ENCODE measurements at regions not wholly inside any gene's neighbourhood (a gene's known extent, or its start where the extent isn't known, plus 50 kb on each side); places are given as distances from the start of the nearest gene placed in this dataset.

GRCh38 chr14:51328064-51328771 lies 88.2 kb downstream of the TMX1 start:
- no peak overlapping the region for H3K9ac ChIP-seq (replicated peaks in 1 of 4; ENCODE audit: extremely low read depth in 1 of 4, low read depth in 3 of 4, low read length in 3 of 4)
- no peak overlapping the region for H2BK15ac ChIP-seq (ENCODE audit: low read length)
- no peaks in the 10 kb centered on the region for H3K27me3 ChIP-seq (replicated peaks in 1 of 4; ENCODE audit: control insufficient read depth in 3 of 4, extremely low read depth in 1 of 4, insufficient read depth in 3 of 4, low read length in 3 of 4)
- no peak overlapping the region for H4K91ac ChIP-seq (replicated peaks; ENCODE audit: insufficient read length, low read length)
- no peak overlapping the region for H3K4me3 ChIP-seq (ENCODE audit: extremely low read depth in 1 of 4, insufficient read depth in 2 of 4, low read depth in 3 of 4, low read length in 4 of 4)
- H3K79me1 ChIP-seq (ENCODE audit: low read depth, low read length) = no peaks in the 10 kb centered on the region
- peak overlapping the region; percentile 30; the same call in 1 of the 2 replicates for H2BK12ac ChIP-seq (ENCODE audit: low read depth, low read length)
- H3K23me2 ChIP-seq (ENCODE audit: low read depth, low read length) = no peaks in the 10 kb centered on the region; the same call in 1 of the 2 replicates
- H2BK20ac ChIP-seq (ENCODE audit: low read length) = no peak overlapping the region
- ChIA-PET CTCF (ENCODE audit: partially characterized antibody) (interaction anchor here (0.7 to 1.9 kb wide), 2 partner anchors 448 to 536 kb away, joined by 3 to 5 read pairs; no protein-coding TSS in a partner anchor), POLR2A (ENCODE audit: partially characterized antibody) (no interaction called here)
- H3K9me3 ChIP-seq (ENCODE audit: insufficient read depth in 2 of 2, low read depth in 1 of 2, low read length in 1 of 2) = no peaks in the 10 kb centered on the region
- no peaks in the 10 kb centered on the region for H3K79me2 ChIP-seq (ENCODE audit: control insufficient read depth in 1 of 2, insufficient read depth in 2 of 2, low read length in 2 of 2)
- H4K5ac ChIP-seq (ENCODE audit: insufficient read length, low read depth, low read length) = no peak overlapping the region
- H3K4me2 ChIP-seq (ENCODE audit: insufficient read depth in 1 of 2, low read depth in 2 of 2, low read length in 2 of 2) = no peak overlapping the region
- no peak overlapping the region for H3K27ac ChIP-seq (ENCODE audit: low read depth, low read length)
- no peak overlapping the region for H3K56ac ChIP-seq (replicated peaks; ENCODE audit: insufficient read length, low read depth, low read length)
- no peak overlapping the region for H3K14ac ChIP-seq (ENCODE audit: insufficient read length)
- peak; percentile 45; the same call in 1 of the 2 replicates for TF ChIP-seq MAFK (IDR thresholded peaks at IDR 0.05; ENCODE audit: low read depth, low read length)
- TF ChIP-seq BACH1 (IDR thresholded peaks at IDR 0.05; ENCODE audit: low read length) = 0 out of 2 replicates have a peak, but pooled peaks have one; percentile 41
- no peak for TF ChIP-seq CTCF (IDR thresholded peaks at IDR 0.05; ENCODE audit: control extremely low read depth in 1 of 3, insufficient read depth in 1 of 3, low read depth in 1 of 3, low read length in 3 of 3)
- WGBS, 2 experiments (ENCODE audit: extremely low coverage in 1 of 2, insufficient coverage in 1 of 2, insufficient read length in 1 of 2, insufficient replicate concordance in 2 of 2, low coverage in 1 of 2, low lambda C conversion rate in 2 of 2, missing lambda C conversion rate in 1 of 2) = 62% methylated on average over 5 of the region's 5 CpGs; no CpG with 5 or more reads in 1 of the 2 experiments
- FAIRE-seq (no peak), DNase-seq (ENCODE audit: low read depth in 1 of 2, low spot score in 2 of 2) (no peak)
- no peak overlapping the region for H2BK5ac ChIP-seq (ENCODE audit: low read depth, low read length)
- H4K20me1 ChIP-seq (replicated peaks in 1 of 2; ENCODE audit: control insufficient read depth in 1 of 2, insufficient read depth in 2 of 2, low read length in 2 of 2) = no peaks in the 10 kb centered on the region
- H3K36me3 ChIP-seq (ENCODE audit: control insufficient read depth in 2 of 4, insufficient read depth in 4 of 4, low read length in 3 of 4) = no peaks in the 10 kb centered on the region
- peaks cover 0 to 3% (median 0%) of the 10 kb centered on the region in 4 experiments; a peak in 2 of 7 replicates for H3K4me1 ChIP-seq (replicated peaks in 1 of 4; ENCODE audit: control insufficient read depth in 3 of 4, insufficient read depth in 4 of 4, low read length in 3 of 4)
- no peak overlapping the region for H3K4ac ChIP-seq (replicated peaks; ENCODE audit: insufficient read length, low read depth, low read length)
- no peak overlapping the region for H2AK5ac ChIP-seq (ENCODE audit: low read depth, low read length)
- no peak overlapping the region for H3K23ac ChIP-seq (ENCODE audit: insufficient read length)
- H3K18ac ChIP-seq (ENCODE audit: extremely low read depth, low read length) = no peak overlapping the region
- H4K8ac ChIP-seq (ENCODE audit: extremely low read depth, insufficient read depth, low read length) = no peak overlapping the region
- H2AFZ ChIP-seq (ENCODE audit: low read length) = peak overlapping the region; percentile 92
- H2BK120ac ChIP-seq (replicated peaks; ENCODE audit: low read depth, low read length) = no peak overlapping the region

Measured in H1 (cell line).